ENCODE measurements at regions not wholly inside any gene's neighbourhood (a gene's known extent, or its start where the extent isn't known, plus 50 kb on each side); places are given as distances from the start of the nearest gene placed in this dataset.

DNA sequence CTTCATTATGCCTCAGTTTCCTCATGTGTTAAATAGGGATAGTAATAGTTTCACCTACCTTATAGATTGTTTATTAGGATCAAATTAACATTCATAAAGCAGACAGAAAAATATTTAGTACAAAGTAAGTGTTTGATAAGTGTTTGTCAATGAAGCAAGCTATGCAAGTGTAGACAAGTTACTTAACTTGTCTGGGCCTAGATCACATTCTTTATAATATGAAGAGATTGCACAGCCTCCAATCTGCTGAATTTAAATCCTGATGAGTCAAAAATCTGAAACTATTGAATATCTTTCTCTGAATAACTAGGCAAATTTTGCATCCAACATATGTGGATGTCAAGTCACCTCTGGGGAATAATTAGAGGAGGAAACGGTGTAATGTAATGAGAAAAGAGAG lies 170.5 kb downstream of the MZT1 start:
- ChIA-PET POLR2A (no interaction called here), CTCF (no interaction called here), RAD21 (ENCODE audit: low non-redundant PET in 1 of 2, low total read pairs in 2 of 2, uncharacterized antibody in 2 of 2, unreplicated experiment in 2 of 2) (no interaction called here)
- Histone ChIP-seq H4K20me1 (ENCODE audit: insufficient read depth) (no peaks in the 10 kb centered on the region), H3K4me1 (ENCODE audit: control insufficient read depth in 1 of 2, insufficient read depth in 2 of 2, low read length in 2 of 2) (no peaks in the 10 kb centered on the region), H2AFZ (ENCODE audit: low read depth, low read length, poor library complexity, severe bottlenecking) (no peak overlapping the region), H3K27me3 (ENCODE audit: insufficient read depth, low read length) (no peaks in the 10 kb centered on the region), H3K4me3 (replicated peaks in 1 of 2; ENCODE audit: low read depth in 1 of 2, low read length in 2 of 2) (no peak overlapping the region), H3K9me2 (ENCODE audit: insufficient read depth) (no peaks in the 10 kb centered on the region), H3K79me2 (ENCODE audit: insufficient read depth, low read length) (no peaks in the 10 kb centered on the region), H3K36me3 (ENCODE audit: control insufficient read depth in 1 of 2, insufficient read depth in 2 of 2, low read length in 2 of 2) (no peaks in the 10 kb centered on the region), H3K27ac (ENCODE audit: low read depth, low read length) (no peak overlapping the region), H3K4me2 (ENCODE audit: low read length) (no peak overlapping the region), H3K9me3 (ENCODE audit: control insufficient read depth in 1 of 2, insufficient read depth in 1 of 2, low read depth in 1 of 2, low read length in 2 of 2) (no peaks in the 10 kb centered on the region), H3K9ac (ENCODE audit: low read length) (no peak overlapping the region)
- intact Hi-C loops (cut with micrococcal nuclease): no loop called here
- TF ChIP-seq EZH2 (IDR thresholded peaks at IDR 0.05) (no peak), POLR2A (IDR thresholded peaks at IDR 0.05; ENCODE audit: borderline replicate concordance, extremely low read depth, insufficient read depth, insufficient read length) (no peak), EGR1 (IDR thresholded peaks at IDR 0.05; ENCODE audit: low read depth) (no peak), EZH2phosphoT487 (IDR thresholded peaks at IDR 0.05; ENCODE audit: borderline replicate concordance) (no peak), ZFX (IDR thresholded peaks at IDR 0.05) (no peak), ELF1 (IDR thresholded peaks at IDR 0.05; ENCODE audit: borderline replicate concordance, low read depth) (no peak), RAD21 (IDR thresholded peaks at IDR 0.05; ENCODE audit: low read depth) (no peak), CBX3 (IDR thresholded peaks at IDR 0.05; ENCODE audit: low read depth) (no peak), JUND (IDR thresholded peaks at IDR 0.05) (no peak), ATF3 (IDR thresholded peaks at IDR 0.05) (no peak), ZNF274 (IDR thresholded peaks at IDR 0.05; ENCODE audit: low read depth, low read length) (no peak)
- TF ChIP-seq, protein P1, sequence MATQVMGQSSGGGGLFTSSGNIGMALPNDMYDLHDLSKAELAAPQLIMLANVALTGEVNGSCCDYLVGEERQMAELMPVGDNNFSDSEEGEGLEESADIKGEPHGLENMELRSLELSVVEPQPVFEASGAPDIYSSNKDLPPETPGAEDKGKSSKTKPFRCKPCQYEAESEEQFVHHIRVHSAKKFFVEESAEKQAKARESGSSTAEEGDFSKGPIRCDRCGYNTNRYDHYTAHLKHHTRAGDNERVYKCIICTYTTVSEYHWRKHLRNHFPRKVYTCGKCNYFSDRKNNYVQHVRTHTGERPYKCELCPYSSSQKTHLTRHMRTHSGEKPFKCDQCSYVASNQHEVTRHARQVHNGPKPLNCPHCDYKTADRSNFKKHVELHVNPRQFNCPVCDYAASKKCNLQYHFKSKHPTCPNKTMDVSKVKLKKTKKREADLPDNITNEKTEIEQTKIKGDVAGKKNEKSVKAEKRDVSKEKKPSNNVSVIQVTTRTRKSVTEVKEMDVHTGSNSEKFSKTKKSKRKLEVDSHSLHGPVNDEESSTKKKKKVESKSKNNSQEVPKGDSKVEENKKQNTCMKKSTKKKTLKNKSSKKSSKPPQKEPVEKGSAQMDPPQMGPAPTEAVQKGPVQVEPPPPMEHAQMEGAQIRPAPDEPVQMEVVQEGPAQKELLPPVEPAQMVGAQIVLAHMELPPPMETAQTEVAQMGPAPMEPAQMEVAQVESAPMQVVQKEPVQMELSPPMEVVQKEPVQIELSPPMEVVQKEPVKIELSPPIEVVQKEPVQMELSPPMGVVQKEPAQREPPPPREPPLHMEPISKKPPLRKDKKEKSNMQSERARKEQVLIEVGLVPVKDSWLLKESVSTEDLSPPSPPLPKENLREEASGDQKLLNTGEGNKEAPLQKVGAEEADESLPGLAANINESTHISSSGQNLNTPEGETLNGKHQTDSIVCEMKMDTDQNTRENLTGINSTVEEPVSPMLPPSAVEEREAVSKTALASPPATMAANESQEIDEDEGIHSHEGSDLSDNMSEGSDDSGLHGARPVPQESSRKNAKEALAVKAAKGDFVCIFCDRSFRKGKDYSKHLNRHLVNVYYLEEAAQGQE (IDR thresholded peaks at IDR 0.05; ENCODE audit: low read depth): no peak
- TF ChIP-seq, protein P2, sequence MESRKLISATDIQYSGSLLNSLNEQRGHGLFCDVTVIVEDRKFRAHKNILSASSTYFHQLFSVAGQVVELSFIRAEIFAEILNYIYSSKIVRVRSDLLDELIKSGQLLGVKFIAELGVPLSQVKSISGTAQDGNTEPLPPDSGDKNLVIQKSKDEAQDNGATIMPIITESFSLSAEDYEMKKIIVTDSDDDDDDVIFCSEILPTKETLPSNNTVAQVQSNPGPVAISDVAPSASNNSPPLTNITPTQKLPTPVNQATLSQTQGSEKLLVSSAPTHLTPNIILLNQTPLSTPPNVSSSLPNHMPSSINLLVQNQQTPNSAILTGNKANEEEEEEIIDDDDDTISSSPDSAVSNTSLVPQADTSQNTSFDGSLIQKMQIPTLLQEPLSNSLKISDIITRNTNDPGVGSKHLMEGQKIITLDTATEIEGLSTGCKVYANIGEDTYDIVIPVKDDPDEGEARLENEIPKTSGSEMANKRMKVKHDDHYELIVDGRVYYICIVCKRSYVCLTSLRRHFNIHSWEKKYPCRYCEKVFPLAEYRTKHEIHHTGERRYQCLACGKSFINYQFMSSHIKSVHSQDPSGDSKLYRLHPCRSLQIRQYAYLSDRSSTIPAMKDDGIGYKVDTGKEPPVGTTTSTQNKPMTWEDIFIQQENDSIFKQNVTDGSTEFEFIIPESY (IDR thresholded peaks at IDR 0.05; ENCODE audit: extremely low read depth, insufficient replicate concordance, low read length): no peak
- TF ChIP-seq, protein P3, sequence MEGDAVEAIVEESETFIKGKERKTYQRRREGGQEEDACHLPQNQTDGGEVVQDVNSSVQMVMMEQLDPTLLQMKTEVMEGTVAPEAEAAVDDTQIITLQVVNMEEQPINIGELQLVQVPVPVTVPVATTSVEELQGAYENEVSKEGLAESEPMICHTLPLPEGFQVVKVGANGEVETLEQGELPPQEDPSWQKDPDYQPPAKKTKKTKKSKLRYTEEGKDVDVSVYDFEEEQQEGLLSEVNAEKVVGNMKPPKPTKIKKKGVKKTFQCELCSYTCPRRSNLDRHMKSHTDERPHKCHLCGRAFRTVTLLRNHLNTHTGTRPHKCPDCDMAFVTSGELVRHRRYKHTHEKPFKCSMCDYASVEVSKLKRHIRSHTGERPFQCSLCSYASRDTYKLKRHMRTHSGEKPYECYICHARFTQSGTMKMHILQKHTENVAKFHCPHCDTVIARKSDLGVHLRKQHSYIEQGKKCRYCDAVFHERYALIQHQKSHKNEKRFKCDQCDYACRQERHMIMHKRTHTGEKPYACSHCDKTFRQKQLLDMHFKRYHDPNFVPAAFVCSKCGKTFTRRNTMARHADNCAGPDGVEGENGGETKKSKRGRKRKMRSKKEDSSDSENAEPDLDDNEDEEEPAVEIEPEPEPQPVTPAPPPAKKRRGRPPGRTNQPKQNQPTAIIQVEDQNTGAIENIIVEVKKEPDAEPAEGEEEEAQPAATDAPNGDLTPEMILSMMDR (IDR thresholded peaks at IDR 0.05 in 2 of 3, conservative IDR thresholded peaks at IDR 0.05 in 1 of 3; ENCODE audit: borderline replicate concordance in 1 of 3, insufficient read depth in 1 of 3, low read depth in 2 of 3, low read length in 2 of 3): no peak
- no TSS peak for BruUV-seq (replicated peaks)
- ATAC-seq: no peak
- DNase-seq (ENCODE audit: low read depth, low spot score): no peak
